CD4-positive, alpha-beta T cell treated with Interleukin-6 at 100 ng/mL for 8 hours (primary cell): ENCODE measurements at regions not wholly inside any gene's neighbourhood (a gene's known extent, or its start where the extent isn't known, plus 50 kb on each side); places are given as distances from the start of the nearest gene placed in this dataset.

ENCODE experiments used
- DNase-seq: peaks from one replicate; pipeline ENCODE4 v3.0.0-alpha.2; 2020; ENCODE audit warnings: mixed read lengths, low spot score

DNA sequence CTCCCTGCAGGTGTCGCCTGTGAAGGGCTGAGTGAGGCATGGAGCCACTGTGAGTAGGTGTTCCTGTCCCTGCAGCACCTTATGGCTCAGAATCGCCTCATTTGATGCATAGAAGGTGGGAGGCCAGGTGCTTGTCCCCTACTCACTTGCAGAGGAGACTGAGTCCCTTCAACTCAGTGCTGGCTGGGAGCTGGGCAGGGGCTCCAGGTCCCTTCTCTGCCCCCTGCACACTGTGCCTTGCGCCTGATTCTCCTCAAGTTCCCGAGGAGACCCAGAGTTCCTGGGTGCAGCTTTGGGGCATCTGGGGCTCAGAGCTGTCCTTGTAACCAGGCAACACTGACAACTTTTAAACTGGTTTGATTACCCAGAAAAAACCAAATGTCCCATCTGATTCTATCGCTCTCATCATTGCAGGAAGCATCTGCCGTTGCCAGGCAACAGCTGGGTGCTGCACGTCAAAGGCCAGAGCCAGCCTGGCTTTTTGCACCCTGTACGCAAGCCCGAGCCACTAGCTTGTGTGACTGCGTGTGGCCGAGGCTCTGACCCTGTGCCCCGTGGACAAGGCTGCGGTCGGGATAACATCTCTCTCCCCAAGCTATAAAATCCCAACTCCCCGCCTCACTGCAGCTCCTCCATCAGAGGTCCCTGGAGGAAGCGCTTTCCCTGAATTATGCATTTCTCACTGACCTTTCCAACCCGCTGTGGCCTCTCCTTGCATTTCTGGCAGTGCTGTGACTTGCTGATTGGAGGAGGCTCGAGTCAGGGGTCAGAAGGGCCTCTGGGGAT lies 130.8 kb upstream of the HDAC4 start:
- DNase-seq = no peak

DNA sequence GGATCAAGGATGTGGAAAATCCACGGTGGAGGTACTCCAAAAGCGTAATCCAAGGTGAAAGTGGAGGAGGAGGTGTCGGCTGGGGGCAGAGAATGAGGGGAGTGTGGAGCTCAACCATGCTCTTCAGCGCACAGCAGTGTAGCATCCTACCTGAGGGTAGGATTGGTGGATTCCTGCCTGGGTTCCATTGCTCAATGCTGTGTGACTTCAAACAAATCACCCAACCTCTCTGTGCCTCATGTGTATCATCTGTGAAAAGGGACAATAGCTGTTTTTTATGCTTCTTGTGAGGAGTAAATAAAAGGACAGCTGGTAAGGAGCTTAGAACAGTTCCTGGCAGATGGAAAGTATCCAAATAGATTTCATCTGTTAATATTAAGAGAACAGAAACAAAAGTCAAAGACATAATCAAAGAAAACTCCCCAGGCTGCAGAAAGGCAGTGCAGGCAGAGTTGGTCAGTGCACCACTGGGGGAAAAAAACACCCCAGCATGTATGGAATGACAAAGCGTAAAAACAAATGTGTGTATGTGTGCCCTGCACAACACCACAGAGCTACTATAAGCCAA lies 130.0 kb upstream of the HDAC4 start:
- DNase-seq = no peak

DNA sequence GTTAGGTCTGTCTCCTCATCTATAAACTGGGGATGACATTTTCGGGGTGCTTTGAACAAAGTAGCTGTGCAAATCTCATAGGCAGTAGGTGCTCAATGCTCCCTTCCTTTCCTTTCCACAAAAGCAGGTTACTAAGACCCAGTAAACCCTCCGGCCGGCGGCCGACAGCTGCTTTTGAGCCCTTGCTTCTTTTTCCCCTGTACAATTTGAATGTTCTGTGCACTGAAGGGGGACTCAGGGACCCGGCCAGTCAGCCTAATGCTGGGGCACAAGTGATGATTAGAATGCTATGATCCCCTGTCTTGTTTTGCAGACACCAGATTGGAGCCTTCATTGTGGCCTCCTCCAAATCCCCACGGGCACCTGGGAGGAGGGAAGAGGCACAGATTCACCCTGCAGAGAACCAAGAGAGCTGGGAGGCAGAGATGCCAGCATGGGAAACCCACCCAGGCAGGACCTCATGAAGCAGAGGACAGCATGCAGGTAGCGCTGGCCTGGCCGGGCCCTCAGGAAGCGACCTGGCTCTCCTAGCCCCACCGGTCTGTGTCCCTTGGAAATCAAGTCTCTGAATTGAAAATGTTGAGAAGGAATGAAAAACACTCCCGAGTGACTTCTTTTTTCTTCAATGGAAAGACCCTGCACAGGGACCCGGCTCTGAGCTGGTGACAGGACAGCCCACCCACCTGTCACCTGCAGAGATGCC lies 128.6 kb upstream of the HDAC4 start:
- DNase-seq = no peak

DNA sequence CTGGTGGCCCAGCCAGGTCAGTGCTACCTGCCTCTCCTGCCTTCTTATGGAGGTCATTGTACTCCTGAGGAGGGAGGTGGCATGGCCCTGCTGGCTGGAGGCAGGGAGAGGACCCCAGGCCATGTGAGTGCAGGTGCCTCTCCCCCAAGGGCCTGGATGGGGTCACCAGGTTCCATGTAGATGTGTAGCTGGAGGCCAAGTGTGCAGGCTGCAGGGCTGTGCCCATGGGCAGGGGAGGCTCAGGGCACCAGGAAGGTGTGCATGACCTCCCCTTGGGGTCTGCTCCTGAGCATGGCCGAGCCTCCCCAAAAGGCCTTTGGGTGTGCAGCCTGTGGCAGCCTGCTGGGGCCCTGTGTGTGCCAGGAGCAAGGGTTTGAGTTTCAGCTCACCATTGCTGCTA lies 128.1 kb upstream of the HDAC4 start:
- no peak for DNase-seq

DNA sequence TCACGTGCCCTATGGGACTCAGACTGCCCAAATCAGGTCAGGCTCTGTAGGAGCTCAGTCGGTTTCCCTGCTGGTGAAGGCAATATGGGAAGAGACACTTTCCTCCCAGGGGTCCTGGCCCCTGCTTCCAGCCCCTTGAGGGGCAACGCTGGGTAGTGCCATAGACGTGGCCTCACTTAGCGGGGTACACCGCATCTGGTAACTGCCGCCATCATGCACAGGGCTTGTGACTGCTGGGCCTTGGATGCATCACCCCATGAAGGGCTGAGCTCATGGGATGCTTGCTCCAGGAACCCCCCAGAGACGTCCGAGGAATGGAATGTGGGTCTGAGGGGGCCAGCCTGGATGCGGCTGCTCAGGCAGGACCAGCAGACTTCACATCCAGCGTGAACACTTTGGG lies 127.3 kb upstream of the HDAC4 start:
- DNase-seq = no peak

DNA sequence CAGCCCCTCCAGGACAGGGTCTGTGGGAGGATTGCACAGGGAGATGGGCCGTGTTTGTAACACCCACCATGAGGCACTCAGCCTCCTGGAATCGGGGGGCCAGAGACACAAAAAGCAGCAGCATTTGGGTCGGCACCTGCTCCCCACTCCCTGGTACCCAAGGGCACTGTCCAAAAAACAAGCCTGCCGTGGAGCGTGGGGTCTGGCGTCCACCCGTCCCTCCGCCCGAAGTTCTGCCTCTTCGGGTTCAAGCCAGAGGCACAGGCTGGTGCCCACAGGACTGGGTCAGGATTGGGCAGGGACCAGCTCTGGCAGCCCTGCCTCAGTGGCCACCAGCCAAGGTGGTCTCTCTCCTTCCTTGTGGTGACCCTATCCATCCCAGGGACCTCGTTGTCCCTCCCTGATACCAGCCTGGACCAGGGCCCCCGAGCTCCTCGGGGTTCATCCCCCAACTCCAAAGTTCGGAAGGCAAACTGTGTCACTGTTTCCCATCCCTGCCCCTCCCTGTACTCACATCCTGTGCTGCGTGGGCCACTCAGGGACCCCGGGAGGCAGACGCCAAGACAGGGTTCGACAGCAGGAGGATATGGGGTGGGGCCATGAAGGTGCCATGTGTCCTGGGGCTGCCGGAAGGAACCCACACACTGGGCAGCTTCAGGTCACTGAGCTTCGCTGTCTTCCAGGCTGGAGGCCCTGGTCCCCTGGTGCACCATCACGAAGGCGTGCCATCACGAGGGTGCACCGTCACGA lies 126.0 kb upstream of the HDAC4 start:
- no peak for DNase-seq

DNA sequence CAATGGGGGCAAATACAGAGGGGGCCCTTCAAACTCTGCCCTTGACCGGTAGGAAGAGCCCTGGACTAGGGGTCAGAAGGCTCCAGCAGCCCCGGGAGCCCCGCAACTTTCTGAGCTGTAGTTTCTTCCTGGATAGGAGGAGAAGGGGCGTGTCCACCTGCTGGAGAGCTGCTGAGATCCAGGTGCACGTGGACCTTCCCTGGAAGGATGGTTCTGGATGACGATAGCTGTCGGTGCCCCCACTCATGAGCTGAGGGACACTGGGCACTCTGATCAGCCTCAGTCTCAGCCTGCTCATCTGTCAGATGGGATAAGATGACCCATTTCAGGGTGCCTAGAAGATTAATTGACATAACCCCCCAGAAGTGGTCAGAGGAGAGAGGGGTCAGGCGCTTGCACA lies 125.2 kb upstream of the HDAC4 start:
- no peak for DNase-seq

DNA sequence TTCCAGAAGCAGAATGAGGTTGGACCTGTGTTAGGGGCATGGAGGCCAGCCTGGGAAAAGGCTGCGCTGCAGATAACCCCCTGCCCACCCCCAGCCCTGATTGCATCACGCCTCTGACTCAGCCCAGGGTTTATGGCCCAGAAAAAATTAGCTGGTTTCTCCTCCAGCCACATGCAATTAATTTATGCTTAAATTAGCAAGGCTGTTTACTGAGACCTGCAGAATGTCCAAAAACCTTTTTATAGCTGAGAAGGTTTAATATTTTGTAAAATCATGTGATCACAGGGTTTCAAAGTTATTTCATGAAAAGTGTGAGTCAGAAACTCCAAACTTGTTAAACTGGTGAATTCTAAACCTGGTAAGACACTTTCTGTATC lies 123.1 kb upstream of the HDAC4 start:
- no peak for DNase-seq

DNA sequence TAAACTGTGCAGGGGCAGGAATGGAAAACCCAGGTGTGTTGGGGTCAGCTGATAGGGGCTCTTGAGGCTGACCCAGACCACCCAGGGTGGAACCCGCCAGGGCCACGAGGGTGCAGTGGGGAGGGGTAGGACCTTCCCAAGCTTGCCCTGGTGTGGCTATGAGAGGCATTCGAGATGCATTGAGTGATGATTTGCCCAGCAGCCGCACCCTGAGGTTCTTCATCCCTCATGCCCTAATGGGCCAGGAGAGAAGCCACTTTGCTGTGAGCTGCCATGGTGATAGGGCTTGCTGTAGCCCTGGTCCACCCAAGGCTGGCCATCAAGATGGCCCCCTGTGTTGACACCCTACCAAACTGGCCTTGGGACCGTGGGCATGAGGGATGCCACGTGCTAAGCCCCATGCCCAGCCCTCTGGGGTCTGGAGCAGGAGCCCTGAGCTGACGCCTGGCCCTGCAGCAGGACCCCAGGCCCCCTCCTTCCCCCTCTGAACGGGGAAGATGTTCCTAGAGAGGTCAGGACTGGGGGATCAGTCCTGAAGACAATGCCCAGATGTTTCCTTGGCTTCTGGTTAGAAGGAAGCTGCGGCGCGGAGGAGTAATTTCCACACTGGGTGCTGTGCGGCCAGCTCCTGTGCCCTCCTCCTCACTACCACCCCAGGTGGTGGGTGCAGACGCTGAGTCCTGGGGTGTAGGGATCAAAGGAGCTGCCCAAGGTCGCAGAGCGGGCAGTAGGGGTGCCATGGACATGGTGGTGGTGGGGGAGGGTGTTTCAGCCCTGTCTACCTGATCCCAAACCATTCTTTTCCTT lies 122.5 kb upstream of the HDAC4 start:
- DNase-seq = no peak

DNA sequence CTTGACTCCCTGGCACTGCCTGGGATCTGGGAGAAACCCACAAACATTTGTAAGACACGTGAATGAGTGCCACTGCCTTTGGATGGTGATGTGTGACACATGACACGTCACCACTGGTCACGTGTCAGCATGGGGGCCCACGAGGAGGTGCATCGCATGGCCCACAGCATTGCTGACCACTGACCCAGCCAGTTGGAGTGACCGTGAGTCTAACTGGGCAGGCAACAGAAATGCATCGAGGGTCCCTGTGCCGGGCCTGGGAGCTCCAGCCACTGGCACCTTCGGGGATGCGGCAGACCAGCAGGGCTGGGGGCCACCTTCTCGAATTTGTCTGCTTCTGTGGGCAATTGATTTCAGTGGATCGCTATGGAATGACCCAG lies 121.9 kb upstream of the HDAC4 start:
- no peak for DNase-seq

DNA sequence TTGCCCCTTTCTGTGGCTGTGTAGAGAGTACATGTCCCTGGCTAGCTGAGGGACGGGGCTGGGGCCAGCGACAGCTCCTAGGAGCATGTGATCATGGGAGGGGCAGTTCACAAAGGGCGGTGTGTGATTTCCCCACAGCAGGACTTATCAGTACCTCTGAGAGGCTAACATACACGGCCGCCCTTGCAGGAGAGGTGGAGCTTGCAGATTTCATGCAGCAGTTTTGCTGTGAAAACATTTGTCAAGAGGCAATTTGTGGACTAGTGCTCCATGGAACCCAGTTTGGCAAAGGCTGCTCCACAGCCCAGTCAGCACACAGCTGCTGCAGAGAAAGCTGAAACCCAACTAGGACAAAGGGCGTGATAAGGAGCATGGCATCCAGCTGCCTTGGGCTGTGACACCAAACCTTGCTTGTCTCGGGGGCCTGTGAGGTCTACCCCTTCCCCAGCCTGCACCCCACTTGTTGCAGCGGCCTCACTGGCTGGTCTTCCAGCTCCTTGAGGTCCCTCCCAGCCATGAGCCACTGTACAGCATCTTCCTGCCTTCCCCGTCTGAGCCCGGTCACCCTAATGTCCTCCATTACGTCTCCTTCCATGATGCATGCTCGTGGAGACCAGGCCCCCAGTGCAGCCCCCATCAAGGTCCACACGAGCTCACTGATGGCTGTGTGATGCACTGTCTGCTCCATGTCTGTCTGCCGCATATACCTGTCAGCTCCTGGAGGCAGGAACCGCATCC lies 121.4 kb upstream of the HDAC4 start:
- no peak for DNase-seq

DNA sequence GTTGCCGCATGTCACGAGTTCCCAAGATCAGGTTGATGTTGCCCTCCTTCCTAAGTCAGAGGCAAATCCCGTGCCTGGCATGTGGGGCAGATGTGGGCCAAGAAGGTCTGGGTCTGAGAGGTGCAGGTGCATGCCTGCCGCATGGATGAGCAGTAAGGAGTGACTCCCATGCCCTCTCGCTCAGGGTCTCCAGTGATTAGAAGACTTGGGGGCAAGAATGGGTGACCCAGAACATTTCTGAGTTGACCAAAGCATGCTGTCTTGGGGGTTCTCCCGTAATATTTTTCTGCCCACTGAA lies 120.6 kb upstream of the HDAC4 start:
- DNase-seq = no peak

DNA sequence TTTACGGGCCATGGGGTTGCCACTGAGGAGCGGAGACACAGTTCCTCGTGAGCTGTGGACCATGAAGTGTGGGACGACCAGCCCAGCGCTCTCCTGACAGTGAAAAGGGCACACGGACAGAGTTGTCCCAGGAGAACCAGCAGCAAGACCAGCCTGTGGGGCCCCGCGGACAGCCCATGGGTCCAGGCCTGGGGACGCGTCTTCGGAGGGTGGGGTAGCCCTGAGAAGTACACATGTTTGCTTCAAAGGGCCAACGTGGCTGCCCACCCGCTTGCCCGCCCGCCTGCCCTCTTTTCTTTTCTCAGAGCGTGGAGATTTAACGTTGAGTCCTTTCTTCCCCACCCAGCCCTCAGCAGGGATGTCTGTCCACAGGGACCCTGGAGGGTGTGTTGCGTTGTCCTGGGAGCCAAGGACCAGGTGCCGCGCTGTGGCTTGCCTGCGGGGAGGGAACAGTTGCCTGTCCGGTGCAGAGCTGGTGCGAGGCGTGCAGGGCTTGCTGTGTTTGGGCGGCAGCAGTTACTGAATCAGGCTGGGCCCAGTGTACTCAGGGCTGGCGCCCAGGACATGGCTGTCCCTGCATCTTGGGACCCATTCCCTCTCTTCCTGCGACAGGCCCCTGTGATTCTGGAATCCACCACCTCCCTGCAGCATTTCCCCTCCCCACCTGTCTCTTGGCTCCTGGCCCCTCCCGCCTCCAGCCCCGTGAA lies 120.1 kb upstream of the HDAC4 start:
- no peak for DNase-seq

DNA sequence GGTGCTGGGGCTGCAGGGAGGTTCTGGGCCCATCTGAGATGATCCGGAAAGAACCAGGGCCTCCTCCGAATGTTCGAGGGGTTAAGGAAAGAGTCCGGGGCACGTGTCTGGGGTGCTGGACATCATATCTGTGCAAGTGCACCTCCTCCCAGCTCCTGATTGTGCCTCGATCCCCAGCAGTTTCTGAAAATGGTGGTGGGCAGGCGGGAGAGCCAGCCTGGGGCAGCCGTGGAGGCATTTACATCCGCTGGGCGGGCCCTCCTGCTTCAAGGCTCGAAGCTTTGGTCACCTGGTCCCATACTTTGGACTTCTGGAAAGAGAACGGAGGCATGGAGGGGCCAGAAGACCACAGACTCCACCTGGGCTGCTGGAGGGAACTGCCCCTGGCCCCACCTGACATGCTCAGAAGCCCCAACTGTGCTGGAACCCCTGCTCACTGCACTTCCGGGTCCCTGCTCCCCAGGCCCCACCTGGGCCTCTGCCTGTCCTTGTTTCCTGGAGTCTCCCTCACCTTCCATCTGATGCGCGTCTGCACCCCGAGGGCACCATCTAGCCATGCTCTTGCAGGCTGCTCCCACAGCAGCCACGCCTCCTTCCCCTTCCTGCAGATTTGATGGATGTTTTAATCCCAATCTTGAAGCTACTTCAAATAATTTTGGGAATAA lies 119.2 kb upstream of the HDAC4 start:
- DNase-seq = no peak

DNA sequence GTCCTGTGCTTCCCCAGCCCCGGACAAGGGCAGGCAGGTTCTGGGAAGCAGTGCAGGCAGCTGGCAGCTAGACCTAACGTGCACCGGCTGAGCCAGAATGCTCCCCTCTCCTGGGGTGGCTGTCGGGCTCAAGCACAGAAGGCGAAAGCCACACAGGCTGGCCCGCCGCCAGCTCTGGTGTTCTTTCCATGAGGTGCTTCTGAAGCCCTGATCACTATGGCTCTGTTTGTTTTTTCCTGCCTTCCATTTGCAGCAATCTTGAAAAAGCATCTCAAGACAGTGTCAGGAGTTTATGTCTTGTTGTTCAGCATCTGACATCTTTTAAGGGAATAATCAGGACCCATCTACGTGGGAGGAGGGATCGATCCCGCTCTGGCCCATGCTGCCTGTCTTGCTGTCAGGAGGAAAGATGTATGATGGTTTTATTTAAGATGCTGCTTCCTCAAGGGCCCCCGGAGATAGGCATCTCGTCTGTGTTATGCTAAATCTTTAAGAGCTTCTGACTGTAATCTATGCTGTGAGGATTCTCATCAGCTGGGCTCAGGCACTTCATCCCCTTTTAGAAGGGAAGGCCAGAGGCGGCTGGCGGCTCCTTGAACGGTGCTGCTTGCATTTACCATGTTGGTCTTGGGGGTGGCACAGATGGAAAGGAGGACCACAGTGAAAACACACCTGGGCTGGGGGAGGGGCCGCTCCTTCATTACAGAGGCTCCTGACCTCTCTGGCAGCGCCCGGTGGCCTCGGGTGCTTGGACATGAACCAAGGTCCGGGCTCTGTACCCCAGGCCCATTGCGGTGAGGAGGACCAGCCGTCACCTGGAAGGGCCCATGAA lies 118.5 kb upstream of the HDAC4 start:
- DNase-seq = no peak

DNA sequence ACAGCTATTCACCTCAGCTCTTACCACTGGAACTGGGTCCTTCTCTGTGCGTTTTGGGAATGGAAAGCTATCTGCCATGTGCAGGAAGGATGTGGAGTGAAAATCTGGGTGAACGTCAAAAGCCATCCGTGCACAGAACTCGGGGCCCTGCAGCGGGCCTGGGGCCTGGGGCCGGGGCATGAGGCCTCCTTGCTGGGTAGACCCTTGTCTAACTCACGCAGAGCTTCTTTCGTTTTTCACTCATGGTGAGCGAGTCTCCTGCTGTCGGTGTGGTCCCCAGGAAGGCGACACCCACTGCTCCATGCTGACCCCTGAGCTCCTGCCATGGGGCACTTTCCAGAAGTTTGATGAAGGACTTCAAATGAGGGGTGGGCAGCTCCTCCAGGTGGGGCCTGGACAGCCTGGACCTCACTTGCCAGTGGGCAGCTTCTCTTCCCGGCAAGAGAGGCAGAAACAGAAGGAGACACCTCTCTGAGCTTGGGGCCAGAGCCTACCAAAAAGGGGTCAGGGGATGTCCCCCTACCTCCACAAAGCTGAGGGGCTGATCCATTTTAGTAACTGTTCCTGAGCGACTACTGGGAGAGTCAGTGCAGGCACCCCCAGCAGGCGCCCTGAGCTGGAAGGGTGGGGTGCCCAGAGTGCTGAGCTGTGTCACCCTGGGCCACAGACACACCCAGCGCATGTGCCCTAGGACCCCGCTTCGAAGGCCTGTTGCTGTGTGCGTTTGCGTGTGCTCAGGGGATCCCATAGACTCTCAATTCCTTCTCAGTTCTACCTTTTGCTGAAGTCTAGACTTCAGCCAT lies 117.7 kb upstream of the HDAC4 start:
- no peak for DNase-seq

DNA sequence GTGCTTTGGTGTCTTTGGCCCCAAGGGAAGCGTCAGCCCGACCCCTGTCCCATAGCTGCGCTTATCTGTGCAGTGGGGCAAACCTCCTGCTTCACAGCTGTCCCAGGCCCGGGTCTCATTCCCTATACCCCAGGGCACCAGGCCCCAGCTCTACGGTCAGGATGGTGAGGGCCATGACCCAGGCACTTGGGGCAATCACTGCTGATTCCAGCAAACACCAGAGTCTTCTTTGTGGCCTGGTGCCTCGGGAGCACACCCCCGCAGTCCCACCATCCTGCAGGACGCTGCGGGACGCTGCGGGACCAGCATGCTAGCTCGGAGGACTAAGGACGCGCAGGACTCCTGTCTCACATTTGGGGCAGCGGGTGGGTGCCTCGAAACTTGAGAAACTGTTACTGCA lies 116.9 kb upstream of the HDAC4 start:
- DNase-seq = no peak

DNA sequence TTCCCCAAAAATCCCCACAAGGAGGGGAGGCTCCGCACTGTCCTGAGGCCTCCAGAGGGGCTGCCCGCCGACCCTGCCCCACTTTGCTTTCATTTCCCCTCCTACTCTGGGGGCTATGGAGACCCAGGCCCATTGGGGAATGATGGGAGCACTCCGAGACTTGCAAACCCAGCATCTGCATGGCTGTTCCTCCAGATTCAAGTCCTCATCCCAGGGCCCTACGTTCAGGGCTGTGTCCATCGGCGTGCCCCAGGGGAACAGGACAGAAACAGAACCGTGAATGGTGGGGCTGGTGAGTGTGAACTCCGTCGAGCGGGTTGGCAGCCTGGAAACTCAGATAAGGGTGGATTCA lies 116.1 kb upstream of the HDAC4 start:
- DNase-seq = no peak
